ENCODE measurements at regions not wholly inside any gene's neighbourhood (a gene's known extent, or its start where the extent isn't known, plus 50 kb on each side); places are given as distances from the start of the nearest gene placed in this dataset.
"Not testable (repeated sequence)": the region's sequence is repeated elsewhere in the genome, so short reads cannot be mapped to it uniquely, and the experiment has no call there.

DNA sequence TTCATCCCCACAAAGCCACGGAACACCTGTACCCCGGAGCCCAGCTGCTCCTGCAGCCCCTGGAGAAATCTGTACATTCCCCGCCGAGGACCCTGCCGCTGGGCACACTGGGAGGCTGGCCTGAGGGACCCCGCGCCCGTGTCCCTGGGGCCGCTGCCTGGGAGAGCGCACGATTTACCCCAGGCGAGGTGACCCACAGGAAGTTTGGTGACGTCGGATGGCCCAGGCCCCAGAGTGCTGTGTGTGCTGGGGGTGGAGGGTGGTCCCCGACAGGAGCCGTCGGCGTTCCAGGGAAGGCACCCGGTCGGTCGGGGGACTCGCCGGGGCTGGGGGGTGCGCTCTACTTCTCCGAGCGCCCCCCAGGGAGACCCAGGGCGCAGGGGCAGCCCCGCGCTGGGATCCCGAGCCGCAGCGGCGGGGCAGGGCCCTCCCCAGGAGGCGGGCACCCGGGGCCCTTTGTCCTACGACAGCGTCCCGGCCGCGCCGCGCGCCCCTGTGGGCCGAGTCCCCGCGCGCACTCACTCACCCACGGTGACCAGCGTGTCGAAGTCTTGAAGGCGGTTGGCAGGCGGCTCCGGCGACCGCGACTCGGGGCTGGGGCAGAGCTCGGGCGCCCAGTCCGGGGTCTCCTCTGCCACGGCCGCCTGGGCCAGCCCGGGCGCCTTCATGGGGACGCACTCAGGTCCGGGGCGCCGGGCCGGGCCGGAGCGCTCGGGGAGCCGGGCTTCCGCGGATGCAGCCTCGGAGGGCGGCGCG, 206.4 kb upstream of the PRKX start:
- H3K4me2 ChIP-seq (ENCODE audit: control insufficient read depth, extremely low read depth, insufficient read depth, low read depth, low read length); H3K79me2 ChIP-seq (ENCODE audit: control insufficient read depth, insufficient read depth, low read length); H3K9ac ChIP-seq (ENCODE audit: control insufficient read depth, extremely low read depth, insufficient read depth, low read length); H3K4me1 ChIP-seq (ENCODE audit: control insufficient read depth, extremely low read depth, insufficient read depth, low read length); H3K36me3 ChIP-seq (ENCODE audit: control insufficient read depth in 2 of 2, extremely low read depth in 1 of 2, insufficient read depth in 2 of 2, low read length in 2 of 2); H2AFZ ChIP-seq (ENCODE audit: control insufficient read depth, low read length); H3K27me3 ChIP-seq (ENCODE audit: control insufficient read depth, extremely low read depth, insufficient read depth, low read length); H3K27ac ChIP-seq (ENCODE audit: control insufficient read depth, insufficient read depth, low read length); FAIRE-seq; H3K9me1 ChIP-seq (ENCODE audit: control insufficient read depth, extremely low read depth, insufficient read depth, low read length); DNase-seq (ENCODE audit: low read depth, low spot score); dilution Hi-C loops (cut with MboI; ENCODE audit: extremely low pct_ligation_motif_present, low sequenced_read_pairs); H3K9me3 ChIP-seq (ENCODE audit: control insufficient read depth, low read depth, low read length); H3K4me3 ChIP-seq (ENCODE audit: control insufficient read depth in 2 of 3, extremely low read depth in 1 of 3, insufficient read depth in 2 of 3, low read depth in 1 of 3, low read length in 3 of 3); H4K20me1 ChIP-seq (ENCODE audit: control insufficient read depth, extremely low read depth, insufficient read depth, low read length): not testable (repeated sequence)

DNA sequence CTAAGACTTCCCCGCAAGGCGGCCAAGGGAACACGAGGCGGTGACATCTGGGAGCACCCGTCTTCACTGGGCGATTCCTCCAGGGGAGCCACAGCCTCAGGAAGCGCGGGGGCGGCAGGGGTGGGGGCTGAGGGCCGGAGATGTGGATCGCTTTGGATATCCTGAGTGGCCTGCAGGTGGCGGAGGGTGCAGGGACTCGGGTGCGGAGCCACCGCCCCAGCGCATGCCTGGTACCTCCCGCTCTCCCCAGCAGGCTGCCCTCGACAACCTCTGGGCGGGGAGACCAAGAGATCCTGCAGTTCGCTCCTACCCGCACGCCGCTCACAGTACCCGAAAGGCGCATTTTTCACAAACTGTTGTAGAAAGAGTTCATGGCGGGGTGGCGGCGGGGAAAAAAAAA, 201.4 kb upstream of the PRKX start:
- H3K36me3 ChIP-seq (ENCODE audit: control insufficient read depth in 2 of 2, extremely low read depth in 1 of 2, insufficient read depth in 2 of 2, low read length in 2 of 2); FAIRE-seq; H3K27me3 ChIP-seq (ENCODE audit: control insufficient read depth, extremely low read depth, insufficient read depth, low read length); H2AFZ ChIP-seq (ENCODE audit: control insufficient read depth, low read length); dilution Hi-C loops (cut with MboI; ENCODE audit: extremely low pct_ligation_motif_present, low sequenced_read_pairs); H3K4me1 ChIP-seq (ENCODE audit: control insufficient read depth, extremely low read depth, insufficient read depth, low read length); H3K9me1 ChIP-seq (ENCODE audit: control insufficient read depth, extremely low read depth, insufficient read depth, low read length); H3K4me3 ChIP-seq (ENCODE audit: control insufficient read depth in 2 of 3, extremely low read depth in 1 of 3, insufficient read depth in 2 of 3, low read depth in 1 of 3, low read length in 3 of 3); H3K79me2 ChIP-seq (ENCODE audit: control insufficient read depth, insufficient read depth, low read length); H4K20me1 ChIP-seq (ENCODE audit: control insufficient read depth, extremely low read depth, insufficient read depth, low read length); H3K4me2 ChIP-seq (ENCODE audit: control insufficient read depth, extremely low read depth, insufficient read depth, low read depth, low read length); H3K27ac ChIP-seq (ENCODE audit: control insufficient read depth, insufficient read depth, low read length); H3K9me3 ChIP-seq (ENCODE audit: control insufficient read depth, low read depth, low read length); DNase-seq (ENCODE audit: low read depth, low spot score); H3K9ac ChIP-seq (ENCODE audit: control insufficient read depth, extremely low read depth, insufficient read depth, low read length): not testable (repeated sequence)

DNA sequence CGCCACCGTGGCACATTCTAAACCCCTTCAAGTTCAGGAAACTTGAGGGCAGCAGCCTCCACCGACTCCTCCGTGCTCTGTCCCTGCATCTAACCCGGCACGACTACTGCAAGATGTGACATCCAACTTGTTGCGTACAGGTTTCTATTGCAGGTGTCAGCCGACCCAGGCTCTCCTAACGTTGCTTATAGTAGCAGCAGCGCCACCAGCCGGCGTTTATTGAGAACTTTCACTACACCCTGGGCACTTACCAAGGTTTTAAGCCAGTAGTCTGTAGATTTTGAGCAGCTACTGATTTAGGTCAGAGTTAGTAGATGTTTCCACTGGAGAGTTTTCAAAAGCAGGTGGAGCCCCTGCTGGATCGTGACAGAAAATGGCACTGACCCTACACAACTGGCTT, 200.6 kb upstream of the PRKX start:
- DNase-seq (ENCODE audit: low read depth, low spot score); H3K9me3 ChIP-seq (ENCODE audit: control insufficient read depth, low read depth, low read length); H3K4me3 ChIP-seq (ENCODE audit: control insufficient read depth in 2 of 3, extremely low read depth in 1 of 3, insufficient read depth in 2 of 3, low read depth in 1 of 3, low read length in 3 of 3); H3K9me1 ChIP-seq (ENCODE audit: control insufficient read depth, extremely low read depth, insufficient read depth, low read length); FAIRE-seq; H2AFZ ChIP-seq (ENCODE audit: control insufficient read depth, low read length); H3K36me3 ChIP-seq (ENCODE audit: control insufficient read depth in 2 of 2, extremely low read depth in 1 of 2, insufficient read depth in 2 of 2, low read length in 2 of 2); H4K20me1 ChIP-seq (ENCODE audit: control insufficient read depth, extremely low read depth, insufficient read depth, low read length); H3K9ac ChIP-seq (ENCODE audit: control insufficient read depth, extremely low read depth, insufficient read depth, low read length); H3K4me2 ChIP-seq (ENCODE audit: control insufficient read depth, extremely low read depth, insufficient read depth, low read depth, low read length); H3K27ac ChIP-seq (ENCODE audit: control insufficient read depth, insufficient read depth, low read length); H3K4me1 ChIP-seq (ENCODE audit: control insufficient read depth, extremely low read depth, insufficient read depth, low read length); dilution Hi-C loops (cut with MboI; ENCODE audit: extremely low pct_ligation_motif_present, low sequenced_read_pairs); H3K79me2 ChIP-seq (ENCODE audit: control insufficient read depth, insufficient read depth, low read length); H3K27me3 ChIP-seq (ENCODE audit: control insufficient read depth, extremely low read depth, insufficient read depth, low read length): not testable (repeated sequence)

GRCh38 chrX:3911012-3911411, 197.6 kb upstream of the PRKX start:
- H3K4me3 ChIP-seq (ENCODE audit: control insufficient read depth in 2 of 3, extremely low read depth in 1 of 3, insufficient read depth in 2 of 3, low read depth in 1 of 3, low read length in 3 of 3); H4K20me1 ChIP-seq (ENCODE audit: control insufficient read depth, extremely low read depth, insufficient read depth, low read length); H3K27ac ChIP-seq (ENCODE audit: control insufficient read depth, insufficient read depth, low read length); H3K9me1 ChIP-seq (ENCODE audit: control insufficient read depth, extremely low read depth, insufficient read depth, low read length); H3K9ac ChIP-seq (ENCODE audit: control insufficient read depth, extremely low read depth, insufficient read depth, low read length); H3K27me3 ChIP-seq (ENCODE audit: control insufficient read depth, extremely low read depth, insufficient read depth, low read length); H3K4me2 ChIP-seq (ENCODE audit: control insufficient read depth, extremely low read depth, insufficient read depth, low read depth, low read length); H3K36me3 ChIP-seq (ENCODE audit: control insufficient read depth in 2 of 2, extremely low read depth in 1 of 2, insufficient read depth in 2 of 2, low read length in 2 of 2); FAIRE-seq; dilution Hi-C loops (cut with MboI; ENCODE audit: extremely low pct_ligation_motif_present, low sequenced_read_pairs); DNase-seq (ENCODE audit: low read depth, low spot score); H3K4me1 ChIP-seq (ENCODE audit: control insufficient read depth, extremely low read depth, insufficient read depth, low read length); H3K9me3 ChIP-seq (ENCODE audit: control insufficient read depth, low read depth, low read length); H2AFZ ChIP-seq (ENCODE audit: control insufficient read depth, low read length); H3K79me2 ChIP-seq (ENCODE audit: control insufficient read depth, insufficient read depth, low read length): not testable (repeated sequence)

GRCh38 chrX:3910611-3911010, 197.2 kb upstream of the PRKX start:
- dilution Hi-C loops (cut with MboI; ENCODE audit: extremely low pct_ligation_motif_present, low sequenced_read_pairs); H2AFZ ChIP-seq (ENCODE audit: control insufficient read depth, low read length); H3K4me3 ChIP-seq (ENCODE audit: control insufficient read depth in 2 of 3, extremely low read depth in 1 of 3, insufficient read depth in 2 of 3, low read depth in 1 of 3, low read length in 3 of 3); H3K9me3 ChIP-seq (ENCODE audit: control insufficient read depth, low read depth, low read length); H3K79me2 ChIP-seq (ENCODE audit: control insufficient read depth, insufficient read depth, low read length); H3K27ac ChIP-seq (ENCODE audit: control insufficient read depth, insufficient read depth, low read length); H4K20me1 ChIP-seq (ENCODE audit: control insufficient read depth, extremely low read depth, insufficient read depth, low read length); H3K4me1 ChIP-seq (ENCODE audit: control insufficient read depth, extremely low read depth, insufficient read depth, low read length); H3K9me1 ChIP-seq (ENCODE audit: control insufficient read depth, extremely low read depth, insufficient read depth, low read length); H3K4me2 ChIP-seq (ENCODE audit: control insufficient read depth, extremely low read depth, insufficient read depth, low read depth, low read length); H3K36me3 ChIP-seq (ENCODE audit: control insufficient read depth in 2 of 2, extremely low read depth in 1 of 2, insufficient read depth in 2 of 2, low read length in 2 of 2); FAIRE-seq; DNase-seq (ENCODE audit: low read depth, low spot score); H3K27me3 ChIP-seq (ENCODE audit: control insufficient read depth, extremely low read depth, insufficient read depth, low read length); H3K9ac ChIP-seq (ENCODE audit: control insufficient read depth, extremely low read depth, insufficient read depth, low read length): not testable (repeated sequence)
